HFFc6 (cell line): ENCODE measurements at regions not wholly inside any gene's neighbourhood (a gene's known extent, or its start where the extent isn't known, plus 50 kb on each side); places are given as distances from the start of the nearest gene placed in this dataset.

Experiments
- DNase-seq: peaks from one replicate; pipeline ENCODE4 v3.0.0-alpha.2; 2018
- H3K27ac Mint-ChIP-seq: 2 replicates; pipeline ENCODE4 v1.8.0; 2020; ENCODE audit warnings: mild to moderate bottlenecking, mixed read lengths
- H3K27me3 Mint-ChIP-seq: 2 replicates; pipeline ENCODE4 v1.8.0; 2021; ENCODE audit warnings: mild to moderate bottlenecking, moderate library complexity, mixed read lengths; ENCODE audit not compliant: insufficient read depth
- H3K36me3 Mint-ChIP-seq: 2 replicates; pipeline ENCODE4 v1.8.0; 2021; ENCODE audit warnings: low read depth, mixed read lengths
- H3K4me1 Mint-ChIP-seq: 2 replicates; pipeline ENCODE4 v1.8.0; 2020; ENCODE audit warnings: low read depth, mixed read lengths
- H3K4me3 Mint-ChIP-seq: 2 replicates; pipeline ENCODE4 v1.8.0; 2020; ENCODE audit warnings: mild to moderate bottlenecking, moderate library complexity, mixed read lengths
- H3K9me3 Mint-ChIP-seq: 2 replicates; pipeline ENCODE4 v1.8.0; 2020; ENCODE audit warnings: mild to moderate bottlenecking, mixed read lengths
- TF ChIP-seq, protein P1 (sequence below): fragments of 200-600 bp; sonication (generic); IDR thresholded peaks from 2 replicates; pipeline ENCODE4 v1.5.0; 2021; ENCODE audit warnings: antibody characterized with exemption, mild to moderate bottlenecking

DNA sequence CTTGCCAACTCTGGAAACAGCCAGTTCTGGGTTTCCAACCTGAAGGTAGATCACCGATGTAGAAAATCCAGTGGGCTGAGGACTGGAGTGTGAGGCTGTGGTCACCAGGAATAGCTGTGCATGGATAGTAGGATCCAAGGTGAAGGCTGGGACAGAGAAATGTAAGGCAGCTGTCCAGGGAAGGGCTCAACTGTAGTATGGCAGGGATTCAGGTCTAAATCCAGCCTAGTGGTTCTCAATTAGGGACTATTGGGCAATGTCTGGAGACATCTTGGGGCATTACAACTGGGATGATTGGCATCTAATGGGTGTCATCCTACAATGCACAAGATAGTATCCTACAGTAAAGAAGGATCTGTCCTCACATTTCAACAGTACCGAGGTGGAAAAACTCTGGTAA lies 67.7 kb upstream of the RUNX1 start:
- Mint-ChIP-seq H3K36me3 (peaks cover 12% of the 10 kb centered on the region), H3K27me3 (peaks cover 3% of the 10 kb centered on the region; the same call in 1 of the 2 replicates), H3K9me3 (peaks cover 4% of the 10 kb centered on the region; the same call in 1 of the 2 replicates), H3K27ac (no peak overlapping the region), H3K4me3 (no peak overlapping the region), H3K4me1 (peaks cover 14% of the 10 kb centered on the region)
- TF ChIP-seq, protein P1, sequence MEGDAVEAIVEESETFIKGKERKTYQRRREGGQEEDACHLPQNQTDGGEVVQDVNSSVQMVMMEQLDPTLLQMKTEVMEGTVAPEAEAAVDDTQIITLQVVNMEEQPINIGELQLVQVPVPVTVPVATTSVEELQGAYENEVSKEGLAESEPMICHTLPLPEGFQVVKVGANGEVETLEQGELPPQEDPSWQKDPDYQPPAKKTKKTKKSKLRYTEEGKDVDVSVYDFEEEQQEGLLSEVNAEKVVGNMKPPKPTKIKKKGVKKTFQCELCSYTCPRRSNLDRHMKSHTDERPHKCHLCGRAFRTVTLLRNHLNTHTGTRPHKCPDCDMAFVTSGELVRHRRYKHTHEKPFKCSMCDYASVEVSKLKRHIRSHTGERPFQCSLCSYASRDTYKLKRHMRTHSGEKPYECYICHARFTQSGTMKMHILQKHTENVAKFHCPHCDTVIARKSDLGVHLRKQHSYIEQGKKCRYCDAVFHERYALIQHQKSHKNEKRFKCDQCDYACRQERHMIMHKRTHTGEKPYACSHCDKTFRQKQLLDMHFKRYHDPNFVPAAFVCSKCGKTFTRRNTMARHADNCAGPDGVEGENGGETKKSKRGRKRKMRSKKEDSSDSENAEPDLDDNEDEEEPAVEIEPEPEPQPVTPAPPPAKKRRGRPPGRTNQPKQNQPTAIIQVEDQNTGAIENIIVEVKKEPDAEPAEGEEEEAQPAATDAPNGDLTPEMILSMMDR, result no peak
- DNase-seq, result no peak

DNA sequence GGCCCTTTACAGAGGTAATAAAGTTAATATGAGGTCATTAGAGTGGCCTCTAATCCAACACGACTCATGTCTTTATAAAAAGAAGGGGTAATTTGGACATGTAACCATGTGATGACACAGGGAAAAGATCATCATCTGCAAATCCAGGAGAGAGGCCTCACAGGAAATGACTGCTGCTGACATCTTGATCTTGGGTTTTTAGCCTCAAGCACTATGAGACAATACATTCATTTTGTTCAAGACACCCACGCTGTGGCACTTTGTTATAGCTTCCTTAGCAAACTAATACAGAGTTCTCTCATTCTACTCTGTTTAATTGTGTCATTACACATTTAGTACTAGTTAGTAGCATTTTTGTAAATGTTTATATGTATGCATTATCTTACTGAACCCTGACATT lies 64.0 kb upstream of the RUNX1 start:
- H3K27me3 Mint-ChIP-seq, result peaks cover 3% of the 10 kb centered on the region; the same call in 1 of the 2 replicates
- TF ChIP-seq, protein P1, result no peak
- peak; percentile 25 for DNase-seq
- peaks cover 4% of the 10 kb centered on the region; the same call in 1 of the 2 replicates for H3K9me3 Mint-ChIP-seq
- no peak overlapping the region for H3K4me3 Mint-ChIP-seq
- H3K36me3 Mint-ChIP-seq, result peaks cover 12% of the 10 kb centered on the region
- peaks cover 14% of the 10 kb centered on the region for H3K4me1 Mint-ChIP-seq
- H3K27ac Mint-ChIP-seq, result peak overlapping the region; percentile 47

DNA sequence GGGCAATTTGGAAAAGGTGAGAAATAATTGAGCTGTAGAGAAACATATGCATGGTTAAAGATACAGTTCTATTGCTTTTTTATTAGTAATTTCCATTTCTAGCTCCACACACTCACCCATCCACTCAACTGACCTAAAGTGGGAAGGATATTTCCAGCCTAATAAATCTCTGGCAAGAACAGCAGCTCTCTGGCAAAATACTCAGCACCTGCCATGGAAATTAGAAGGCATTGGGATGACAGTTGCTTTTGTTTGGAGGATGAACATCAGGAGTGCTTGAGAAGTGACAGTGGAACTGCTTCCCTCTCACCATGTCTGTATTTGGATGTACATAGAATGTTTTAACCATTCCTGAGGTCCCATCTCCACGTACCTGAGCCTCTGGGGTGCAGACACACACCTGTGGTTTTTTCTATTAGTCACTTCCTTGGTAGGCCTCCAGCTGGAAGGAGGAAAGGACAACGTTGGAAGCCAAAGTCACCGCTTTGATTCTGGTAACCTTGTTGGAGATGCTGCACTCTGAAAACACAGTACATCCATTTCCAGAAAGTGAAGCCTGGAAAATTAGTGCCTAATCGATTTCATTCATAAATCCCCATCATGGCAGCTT lies 62.3 kb upstream of the RUNX1 start:
- H3K4me1 Mint-ChIP-seq, result peaks cover 14% of the 10 kb centered on the region
- no peak overlapping the region for H3K27ac Mint-ChIP-seq

DNA sequence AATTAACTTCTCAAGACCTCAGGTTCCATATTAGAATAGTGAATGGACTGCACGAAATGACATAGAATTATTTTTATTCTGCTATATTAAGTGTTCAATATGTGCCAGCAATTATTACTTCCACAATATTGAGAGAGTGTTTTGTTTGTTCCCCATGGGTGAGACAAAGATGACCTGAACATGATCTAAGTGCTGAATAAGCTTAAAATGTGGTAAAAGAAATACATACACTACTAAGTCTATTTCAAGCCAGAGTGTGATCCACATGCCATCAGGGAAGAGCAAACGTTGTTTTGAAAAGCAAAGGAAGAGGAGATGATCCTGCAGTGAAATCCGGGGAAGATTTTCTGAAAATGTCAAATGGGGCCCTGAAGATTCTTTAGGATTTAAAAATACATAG lies 59.8 kb upstream of the RUNX1 start:
- no peak for DNase-seq
- Mint-ChIP-seq H3K36me3 (peaks cover 6% of the 10 kb centered on the region; the same call in 1 of the 2 replicates), H3K4me1 (peaks cover 14% of the 10 kb centered on the region), H3K27me3 (no peaks in the 10 kb centered on the region), H3K4me3 (no peak overlapping the region), H3K27ac (no peak overlapping the region), H3K9me3 (peaks cover 4% of the 10 kb centered on the region; the same call in 1 of the 2 replicates)
- TF ChIP-seq, protein P1, result no peak

More for the DNA sequence above, 62.3 kb upstream of the RUNX1 start:
- Mint-ChIP-seq H3K27me3 (peaks cover 3% of the 10 kb centered on the region; the same call in 1 of the 2 replicates), H3K9me3 (peaks cover 4% of the 10 kb centered on the region; the same call in 1 of the 2 replicates), H3K36me3 (peaks cover 12% of the 10 kb centered on the region), H3K4me3 (no peak overlapping the region)
- DNase-seq, result no peak
- TF ChIP-seq, protein P1, result no peak

DNA sequence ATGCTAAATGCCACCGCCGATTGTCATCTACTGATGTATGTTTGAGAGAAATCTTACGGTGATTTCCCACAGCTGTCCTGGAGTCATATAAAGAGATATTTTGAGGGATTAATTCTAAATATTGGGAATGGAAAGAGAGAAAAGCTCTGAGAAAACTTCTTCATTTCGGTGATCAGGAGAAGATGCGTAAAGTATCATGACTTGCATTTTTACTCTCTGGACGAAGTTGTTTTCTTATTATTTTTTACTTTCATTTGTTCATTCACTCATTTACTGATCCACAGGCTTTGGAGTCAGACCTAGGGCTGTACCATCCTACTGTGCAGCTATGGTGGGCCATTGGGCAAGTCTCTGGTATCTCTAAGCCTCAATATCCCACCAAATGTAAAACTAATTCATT lies 58.4 kb upstream of the RUNX1 start:
- Mint-ChIP-seq H3K4me3 (no peak overlapping the region), H3K27ac (no peak overlapping the region), H3K27me3 (no peaks in the 10 kb centered on the region), H3K9me3 (no peaks in the 10 kb centered on the region), H3K36me3 (no peaks in the 10 kb centered on the region), H3K4me1 (peaks cover 2% of the 10 kb centered on the region)
- DNase-seq, result no peak
- TF ChIP-seq, protein P1, result no peak
